Suprapubic skin (tissue), 4 donors: ENCODE measurements at regions not wholly inside any gene's neighbourhood (a gene's known extent, or its start where the extent isn't known, plus 50 kb on each side); places are given as distances from the start of the nearest gene placed in this dataset.

Experiments
- DNase-seq, 2 donors: peaks; one replicate each; pipeline ENCODE4 v3.0.0-alpha.2; 2019; ENCODE audit warnings: low spot score in 2 of 2
- H3K27ac ChIP-seq: fragments of 200-600 bp; sonication (generic); one replicate; pipeline ENCODE4 v1.5.1; 2019
- H3K27me3 ChIP-seq: fragments of 200-600 bp; sonication (generic); one replicate; pipeline ENCODE4 v1.5.1; 2019
- H3K36me3 ChIP-seq: fragments of 200-600 bp; sonication (generic); one replicate; pipeline ENCODE4 v1.5.1; 2019
- H3K4me1 ChIP-seq: fragments of 200-600 bp; sonication (generic); one replicate; pipeline ENCODE4 v1.5.1; 2019
- H3K4me3 ChIP-seq: fragments of 200-600 bp; sonication (generic); one replicate; pipeline ENCODE4 v1.5.1; 2019; ENCODE audit warnings: mild to moderate bottlenecking
- H3K9me3 ChIP-seq: fragments of 200-600 bp; sonication (generic); one replicate; pipeline ENCODE4 v1.5.1; 2019
- CTCF ChIP-seq, 2 donors: fragments of 200-600 bp in 1 of 2; fragments of 450-650 bp in 1 of 2; sonication (generic) in 1 of 2; IDR thresholded peaks; one replicate each; pipeline ENCODE4 v1.5.1; 2016 to 2019; ENCODE audit warnings: antibody characterized with exemption in 2 of 2, mild to moderate bottlenecking in 1 of 2, moderate library complexity in 1 of 2
- EP300 ChIP-seq: sonication (generic); formaldehyde crosslinking; IDR thresholded peaks from one replicate; pipeline ENCODE4 v1.6.1; 2017; ENCODE audit warnings: antibody characterized with exemption
- POLR2A ChIP-seq, 2 donors: fragments of 450-650 bp; IDR thresholded peaks; one replicate each; pipeline ENCODE4 v1.6.1; 2017; ENCODE audit warnings: antibody characterized with exemption in 2 of 2, mild to moderate bottlenecking in 2 of 2, moderate library complexity in 2 of 2
- POLR2AphosphoS5 ChIP-seq, 3 donors: sonication (generic); formaldehyde crosslinking; IDR thresholded peaks; one replicate each; pipeline ENCODE4 v1.6.1; 2017; ENCODE audit warnings: antibody characterized with exemption in 3 of 3
- WGBS: methylation state at CpG from one replicate; pipeline ENCODE4 v1.1.5; 2018; 5-methylcytosine and 5-hydroxymethylcytosine counted together

GRCh38 chr1:25104932-25105561 lies 127.3 kb downstream of the SYF2 start:
- Histone ChIP-seq H3K9me3 (peaks cover 3% of the 10 kb centered on the region), H3K27me3 (peaks cover 20% of the 10 kb centered on the region), H3K4me3 (no peak overlapping the region), H3K27ac (no peak overlapping the region), H3K36me3 (no peaks in the 10 kb centered on the region), H3K4me1 (no peaks in the 10 kb centered on the region)
- 40% methylated on average over 1 of the region's 1 CpG for WGBS
- no peak for TF ChIP-seq EP300
- no peak for TF ChIP-seq POLR2AphosphoS5 (IDR thresholded peaks at IDR 0.05)
- TF ChIP-seq POLR2A (IDR thresholded peaks at IDR 0.05), result no peak
- no peak for TF ChIP-seq CTCF (IDR thresholded peaks at IDR 0.05)
- DNase-seq, result no peak

DNA sequence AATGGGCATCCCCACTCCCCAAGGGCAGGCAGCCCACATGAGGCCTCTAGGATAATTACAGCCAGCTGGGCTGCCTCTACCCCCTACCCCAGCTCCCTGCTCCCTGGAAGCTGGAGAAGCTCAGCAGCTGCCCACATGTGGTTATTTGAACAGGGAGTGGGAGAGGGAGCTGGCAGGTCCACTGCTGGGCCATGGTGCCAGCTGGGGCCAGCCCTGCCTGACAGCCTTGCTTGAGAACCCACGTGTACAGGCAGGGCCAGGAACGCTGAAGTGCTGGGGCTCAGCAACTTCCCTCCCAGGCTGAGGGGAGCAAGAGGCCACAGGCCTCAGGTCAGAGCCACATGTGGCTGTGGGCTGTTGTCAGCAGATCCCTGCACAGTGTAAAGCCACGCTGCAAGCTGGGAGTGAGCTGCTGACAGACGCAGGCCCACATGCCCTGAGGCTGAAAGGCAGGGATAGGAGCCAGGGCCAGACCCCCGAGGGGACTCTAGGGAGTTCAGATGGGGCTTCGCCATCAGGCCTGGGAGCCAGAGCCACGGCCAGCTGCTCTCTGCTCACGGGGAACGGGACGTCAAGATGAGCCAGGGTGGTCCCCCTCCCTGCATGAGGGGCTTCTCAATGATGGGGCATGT lies 129.0 kb downstream of the SYF2 start:
- H3K4me3 ChIP-seq, result no peak overlapping the region
- TF ChIP-seq EP300 (no peak), POLR2A (IDR thresholded peaks at IDR 0.05) (no peak), CTCF (IDR thresholded peaks at IDR 0.05) (no peak), POLR2AphosphoS5 (IDR thresholded peaks at IDR 0.05) (no peak)
- no peaks in the 10 kb centered on the region for H3K36me3 ChIP-seq
- H3K27ac ChIP-seq, result no peak overlapping the region
- peaks cover 3% of the 10 kb centered on the region for H3K4me1 ChIP-seq
- H3K9me3 ChIP-seq, result no peaks in the 10 kb centered on the region
- peaks cover 23% of the 10 kb centered on the region for H3K27me3 ChIP-seq
- WGBS, result 26% methylated on average over 3 of the region's 10 CpGs
- no peak for DNase-seq

- Histone ChIP-seq H3K27ac (no peak overlapping the region), H3K9me3 (no peaks in the 10 kb centered on the region), H3K4me3 (no peak overlapping the region), H3K27me3 (peaks cover 10% of the 10 kb centered on the region), H3K36me3 (no peaks in the 10 kb centered on the region), H3K4me1 (peaks cover 3% of the 10 kb centered on the region)
- 82% methylated on average over 7 of the region's 9 CpGs for WGBS
- no peak for DNase-seq
- TF ChIP-seq CTCF (IDR thresholded peaks at IDR 0.05) (no peak), EP300 (no peak), POLR2A (IDR thresholded peaks at IDR 0.05) (no peak), POLR2AphosphoS5 (IDR thresholded peaks at IDR 0.05) (no peak)
These were observed 132.0 kb downstream of the SYF2 start for GRCh38 chr1:25100151-25100833.

DNA sequence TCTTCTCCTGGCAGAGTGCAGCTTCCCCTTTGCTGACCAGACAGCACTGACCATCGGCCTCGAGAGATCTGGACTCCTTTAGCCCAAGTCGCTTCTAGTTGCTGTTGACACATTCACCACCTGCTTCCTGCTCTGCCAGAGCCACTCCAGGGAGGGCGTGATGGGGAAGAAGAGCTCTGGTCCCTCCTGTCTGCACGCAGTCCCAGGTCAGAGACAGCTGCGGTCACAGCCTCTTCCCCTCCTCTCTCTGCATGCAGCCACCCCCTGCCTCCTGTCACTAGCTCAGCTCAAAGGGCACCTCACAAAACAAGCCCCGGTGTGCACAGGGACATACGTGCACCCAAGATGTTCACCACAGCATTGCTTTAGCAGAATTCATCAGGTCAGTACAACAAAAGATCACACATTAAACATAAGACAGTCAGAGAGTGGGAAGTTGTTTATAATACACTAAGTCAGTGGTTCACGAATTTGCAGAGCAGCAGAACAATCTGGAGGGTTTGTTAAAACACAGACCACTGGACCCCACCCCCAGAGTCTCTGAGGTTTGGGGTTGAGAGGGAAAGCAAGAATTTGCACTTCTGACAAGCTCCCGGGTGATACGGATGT lies 132.9 kb downstream of the SYF2 start:
- no peak overlapping the region for H3K4me3 ChIP-seq
- WGBS, result 41% methylated on average over 8 of the region's 11 CpGs
- TF ChIP-seq CTCF (IDR thresholded peaks at IDR 0.05), result no peak
- no peak for TF ChIP-seq POLR2AphosphoS5 (IDR thresholded peaks at IDR 0.05)
- no peak for TF ChIP-seq EP300
- TF ChIP-seq POLR2A (IDR thresholded peaks at IDR 0.05), result no peak
- peaks cover 3% of the 10 kb centered on the region for H3K4me1 ChIP-seq
- no peaks in the 10 kb centered on the region for H3K36me3 ChIP-seq
- H3K9me3 ChIP-seq, result no peaks in the 10 kb centered on the region
- peaks cover 10% of the 10 kb centered on the region for H3K27me3 ChIP-seq
- no peak overlapping the region for H3K27ac ChIP-seq
- DNase-seq, result no peak

- Histone ChIP-seq H3K27me3 (peaks cover 10% of the 10 kb centered on the region), H3K36me3 (no peaks in the 10 kb centered on the region), H3K27ac (no peak overlapping the region), H3K9me3 (no peaks in the 10 kb centered on the region), H3K4me3 (no peak overlapping the region), H3K4me1 (peaks cover 3% of the 10 kb centered on the region)
- TF ChIP-seq EP300 (no peak), POLR2A (IDR thresholded peaks at IDR 0.05) (no peak), POLR2AphosphoS5 (IDR thresholded peaks at IDR 0.05) (no peak), CTCF (IDR thresholded peaks at IDR 0.05) (no peak)
- DNase-seq, result no peak
- 38% methylated on average over 2 of the region's 4 CpGs for WGBS
These were observed 133.6 kb downstream of the SYF2 start for GRCh38 chr1:25098717-25099116.
